Astrocyte (in vitro differentiated cells and primary cell): ENCODE measurements at regions not wholly inside any gene's neighbourhood (a gene's known extent, or its start where the extent isn't known, plus 50 kb on each side); places are given as distances from the start of the nearest gene placed in this dataset.

Experiments used
- DNase-seq: peaks from one replicate; pipeline ENCODE4 v3.0.0-alpha.2; 2010; ENCODE audit warnings: low read depth
- FAIRE-seq: peaks from 2 replicates; lab custom pipeline; 2011; peaks lifted over from hg19 to GRCh38; lab: Jason Lieb, UNC
- H2AFZ ChIP-seq: 2 replicates; pipeline ENCODE4 v1.6.0; 2012; ENCODE audit warnings: low read depth, low read length, inconsistent platforms
- H3K27ac ChIP-seq: 2 replicates; pipeline ENCODE4 v1.5.1; 2011; ENCODE audit warnings: low read depth, low read length, inconsistent platforms
- H3K27me3 ChIP-seq: 2 replicates; pipeline ENCODE4 v1.6.0; 2011; ENCODE audit warnings: low read length, inconsistent platforms; ENCODE audit not compliant: insufficient read depth
- H3K36me3 ChIP-seq: 2 replicates; pipeline ENCODE4 v1.5.1; 2011; ENCODE audit warnings: low read length, inconsistent platforms; ENCODE audit not compliant: insufficient read depth
- H3K4me1 ChIP-seq: 2 replicates; pipeline ENCODE4 v1.5.1; 2011; ENCODE audit warnings: low read length, inconsistent platforms; ENCODE audit not compliant: insufficient read depth
- H3K4me2 ChIP-seq: 2 replicates; pipeline ENCODE4 v1.6.0; 2012; ENCODE audit warnings: low read length, inconsistent platforms
- H3K4me3 ChIP-seq: 2 replicates; pipeline ENCODE4 v1.5.1; 2011; ENCODE audit warnings: low read depth, mild to moderate bottlenecking, low read length, inconsistent platforms; ENCODE audit not compliant: insufficient read depth
- H3K79me2 ChIP-seq: 2 replicates; pipeline ENCODE4 v1.6.0; 2012; ENCODE audit warnings: mild to moderate bottlenecking, low read length, inconsistent platforms; ENCODE audit not compliant: insufficient read depth
- H3K9ac ChIP-seq: 2 replicates; pipeline ENCODE4 v1.6.0; 2012; ENCODE audit warnings: mild to moderate bottlenecking, low read length, inconsistent platforms
- H3K9me3 ChIP-seq: 2 replicates; pipeline ENCODE4 v1.5.1; 2012; ENCODE audit warnings: low read depth, mild to moderate bottlenecking, low read length, inconsistent platforms; ENCODE audit not compliant: insufficient read depth
- H4K20me1 ChIP-seq: 2 replicates; pipeline ENCODE4 v1.6.0; 2012; ENCODE audit warnings: low read length, inconsistent platforms; ENCODE audit not compliant: insufficient read depth
- H3K27ac Mint-ChIP-seq: one replicate; pipeline ENCODE4 v1.8.0; 2021; ENCODE audit warnings: mild to moderate bottlenecking, mixed read lengths; ENCODE audit not compliant: unreplicated experiment
- H3K27me3 Mint-ChIP-seq: one replicate; pipeline ENCODE4 v1.8.0; 2021; ENCODE audit warnings: low read depth, mixed read lengths; ENCODE audit not compliant: unreplicated experiment
- H3K36me3 Mint-ChIP-seq: one replicate; pipeline ENCODE4 v1.8.0; 2021; ENCODE audit warnings: low read depth, mixed read lengths; ENCODE audit not compliant: unreplicated experiment
- H3K4me1 Mint-ChIP-seq: one replicate; pipeline ENCODE4 v1.8.0; 2021; ENCODE audit warnings: low read depth, mixed read lengths; ENCODE audit not compliant: unreplicated experiment
- H3K4me3 Mint-ChIP-seq: one replicate; pipeline ENCODE4 v1.8.0; 2021; ENCODE audit warnings: mild to moderate bottlenecking, moderate library complexity, mixed read lengths; ENCODE audit not compliant: unreplicated experiment
- H3K9me3 Mint-ChIP-seq: one replicate; pipeline ENCODE4 v1.8.0; 2021; ENCODE audit warnings: mild to moderate bottlenecking, mixed read lengths; ENCODE audit not compliant: unreplicated experiment
- CTCF ChIP-seq: IDR thresholded peaks from 2 replicates; pipeline ENCODE4 v1.5.1; 2011; ENCODE audit warnings: low read depth, mild to moderate bottlenecking, inconsistent platforms, low read length, moderate library complexity; ENCODE audit not compliant: insufficient read depth
- EZH2 ChIP-seq: IDR thresholded peaks from 2 replicates; pipeline ENCODE4 v1.6.1; 2012; ENCODE audit warnings: mild to moderate bottlenecking, low read length, inconsistent platforms; ENCODE audit not compliant: insufficient read depth

GRCh38 chr3:159685801-159686200 is 302.8 kb upstream of the IL12A start:
- Histone ChIP-seq H3K9me3 (no peaks in the 10 kb centered on the region), H2AFZ (no peak overlapping the region), H3K9ac (no peak overlapping the region), H3K4me3 (no peak overlapping the region), H3K36me3 (no peaks in the 10 kb centered on the region), H3K27ac (no peak overlapping the region), H3K27me3 (no peaks in the 10 kb centered on the region), H3K4me2 (no peak overlapping the region), H3K79me2 (no peaks in the 10 kb centered on the region), H4K20me1 (no peaks in the 10 kb centered on the region), H3K4me1 (no peaks in the 10 kb centered on the region)
- DNase-seq, result no peak
- Mint-ChIP-seq H3K4me1 (no peaks in the 10 kb centered on the region), H3K27me3 (no peaks in the 10 kb centered on the region), H3K27ac (no peak overlapping the region), H3K4me3 (no peak overlapping the region), H3K36me3 (peaks cover under 1% of the 10 kb centered on the region), H3K9me3 (peaks cover 8% of the 10 kb centered on the region)
- no peak for FAIRE-seq
- TF ChIP-seq EZH2 (no peak), CTCF (no peak)

- no peaks in the 10 kb centered on the region for H3K9me3 ChIP-seq
- H3K27ac ChIP-seq, result no peak overlapping the region
- peaks cover 2% of the 10 kb centered on the region for H3K27me3 Mint-ChIP-seq
- no peaks in the 10 kb centered on the region for H3K4me1 ChIP-seq
- no peak overlapping the region for H3K4me3 ChIP-seq
- DNase-seq (no peak), FAIRE-seq (no peak)
- no peaks in the 10 kb centered on the region for H3K4me1 Mint-ChIP-seq
- H3K79me2 ChIP-seq, result no peaks in the 10 kb centered on the region
- peaks cover 10% of the 10 kb centered on the region for H3K9me3 Mint-ChIP-seq
- no peaks in the 10 kb centered on the region for H3K36me3 ChIP-seq
- no peak overlapping the region for H3K4me2 ChIP-seq
- H3K9ac ChIP-seq, result no peak overlapping the region
- no peak overlapping the region for H3K4me3 Mint-ChIP-seq
- no peaks in the 10 kb centered on the region for H4K20me1 ChIP-seq
- TF ChIP-seq EZH2 (no peak), CTCF (no peak)
- peaks cover 1% of the 10 kb centered on the region for H3K36me3 Mint-ChIP-seq
- H3K27ac Mint-ChIP-seq, result no peak overlapping the region
- no peaks in the 10 kb centered on the region for H3K27me3 ChIP-seq
- H2AFZ ChIP-seq, result no peak overlapping the region
Measured at GRCh38 chr3:159693226-159693625, 295.4 kb upstream of the IL12A start.

- DNase-seq (peak; percentile 90), FAIRE-seq (peak; percentile 71)
- no peak overlapping the region for H3K4me3 ChIP-seq
- peaks cover 8% of the 10 kb centered on the region for H3K4me1 ChIP-seq
- peak overlapping the region; percentile 76 for H2AFZ ChIP-seq
- peaks cover under 1% of the 10 kb centered on the region for H3K27me3 Mint-ChIP-seq
- no peak overlapping the region for H3K27ac ChIP-seq
- H3K27ac Mint-ChIP-seq, result peak overlapping the region; percentile 84
- no peaks in the 10 kb centered on the region for H3K79me2 ChIP-seq
- TF ChIP-seq CTCF (no peak), EZH2 (no peak)
- H3K9me3 ChIP-seq, result no peaks in the 10 kb centered on the region
- no peak overlapping the region for H3K4me3 Mint-ChIP-seq
- H3K9ac ChIP-seq, result no peak overlapping the region
- no peaks in the 10 kb centered on the region for H3K27me3 ChIP-seq
- H3K36me3 ChIP-seq, result no peaks in the 10 kb centered on the region
- no peaks in the 10 kb centered on the region for H3K36me3 Mint-ChIP-seq
- peaks cover 7% of the 10 kb centered on the region for H3K4me1 Mint-ChIP-seq
- peaks cover 21% of the 10 kb centered on the region for H3K9me3 Mint-ChIP-seq
- no peaks in the 10 kb centered on the region for H4K20me1 ChIP-seq
- H3K4me2 ChIP-seq, result peak overlapping the region; percentile 69
Measured at GRCh38 chr3:159711560-159712333, 276.9 kb upstream of the IL12A start.
